HG02759 (cell line): ENCODE measurements at regions not wholly inside any gene's neighbourhood (a gene's known extent, or its start where the extent isn't known, plus 50 kb on each side); places are given as distances from the start of the nearest gene placed in this dataset.

Source experiments
- ATAC-seq: cut with Tn5 transposase; IDR thresholded peaks from one replicate; pipeline ENCODE4 v1.9.1; 2021; ENCODE audit warnings: mild to moderate bottlenecking, moderate library complexity; ENCODE audit not compliant: unreplicated experiment

- no peak for ATAC-seq
Observed at GRCh38 chr22:48396785-48397530, 1430.7 kb downstream of the BRD1 start.

GRCh38 chr22:48396091-48396784 lies 1431.4 kb downstream of the BRD1 start:
- no peak for ATAC-seq

GRCh38 chr22:48395201-48395600 lies 1432.5 kb downstream of the BRD1 start:
- no peak for ATAC-seq

- no peak for ATAC-seq
Observed at GRCh38 chr22:48394787-48395186, 1432.9 kb downstream of the BRD1 start.

- ATAC-seq: no peak
Observed at GRCh38 chr22:48393885-48394284, 1433.8 kb downstream of the BRD1 start.

- no peak for ATAC-seq
Observed at GRCh38 chr22:48393041-48393370, 1434.7 kb downstream of the BRD1 start.

GRCh38 chr22:48391820-48392219 lies 1435.9 kb downstream of the BRD1 start:
- no peak for ATAC-seq

GRCh38 chr22:48391171-48391711 lies 1436.4 kb downstream of the BRD1 start:
- ATAC-seq: no peak

GRCh38 chr22:48389916-48390315 lies 1437.8 kb downstream of the BRD1 start:
- ATAC-seq: no peak

GRCh38 chr22:48382197-48382596 lies 1445.5 kb downstream of the BRD1 start:
- no peak for ATAC-seq

- ATAC-seq: no peak
Observed at GRCh38 chr22:48380016-48380665, 1447.5 kb downstream of the BRD1 start.

GRCh38 chr22:48379371-48379770 lies 1448.3 kb downstream of the BRD1 start:
- no peak for ATAC-seq

GRCh38 chr22:48378673-48379072 lies 1449.0 kb downstream of the BRD1 start:
- ATAC-seq: no peak

- ATAC-seq: no peak
Observed at GRCh38 chr22:48376936-48377712, 1450.5 kb downstream of the BRD1 start.

- ATAC-seq: no peak
Observed at GRCh38 chr22:48376428-48376827, 1451.2 kb downstream of the BRD1 start.

GRCh38 chr22:48373626-48374173 lies 1454.0 kb downstream of the BRD1 start:
- ATAC-seq: no peak

GRCh38 chr22:48372390-48372789 lies 1455.3 kb downstream of the BRD1 start:
- no peak for ATAC-seq

- no peak for ATAC-seq
Observed at GRCh38 chr22:48371391-48371790, 1456.3 kb downstream of the BRD1 start.

GRCh38 chr22:48370508-48371325 lies 1457.0 kb downstream of the BRD1 start:
- ATAC-seq: no peak
